NCI-H1105 (cell line): ENCODE measurements at regions not wholly inside any gene's neighbourhood (a gene's known extent, or its start where the extent isn't known, plus 50 kb on each side); places are given as distances from the start of the nearest gene placed in this dataset.
"Not testable (repeated sequence)": the region's sequence is repeated elsewhere in the genome, so short reads cannot be mapped to it uniquely, and the experiment has no call there.

Source experiments
- DNase-seq: peaks from one replicate; lab custom pipeline; 2025; lab: John Stamatoyannopoulos, UW

DNA sequence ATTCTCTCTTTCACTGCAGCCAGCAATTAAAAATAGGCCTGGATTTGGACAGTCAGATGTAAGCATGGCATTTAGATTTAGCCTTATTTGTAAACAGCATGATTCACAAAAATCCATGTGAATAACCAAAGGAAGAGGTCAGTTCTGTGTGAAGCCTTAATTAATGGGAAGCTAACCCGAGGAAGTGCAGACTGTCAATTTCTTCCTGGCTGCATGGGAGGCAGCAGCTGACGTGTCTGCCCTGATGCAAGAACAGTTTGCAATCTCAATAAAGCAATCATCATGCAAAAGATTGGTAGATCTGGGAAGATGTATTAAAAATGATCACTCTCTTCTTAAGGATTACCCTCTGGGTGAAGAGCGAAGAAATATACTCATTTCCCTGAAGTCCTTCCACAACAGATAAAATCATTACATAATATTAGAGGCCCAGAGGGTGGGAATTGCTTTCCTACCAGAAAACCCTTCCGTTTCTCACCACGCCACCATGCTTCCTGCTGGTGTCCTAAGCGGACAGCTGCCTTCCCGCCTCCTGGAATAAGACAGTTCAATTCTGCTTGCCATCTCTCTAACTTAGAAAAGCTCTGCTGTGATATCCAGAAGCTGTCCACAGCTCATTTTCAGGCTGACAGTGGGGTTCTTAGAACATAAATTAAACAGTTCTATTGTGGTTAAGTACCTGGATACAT, 526.7 kb upstream of the NRP1 start:
- DNase-seq = no peak

GRCh38 chr10:33860552-33860951, 526.1 kb upstream of the NRP1 start:
- no peak for DNase-seq

DNA sequence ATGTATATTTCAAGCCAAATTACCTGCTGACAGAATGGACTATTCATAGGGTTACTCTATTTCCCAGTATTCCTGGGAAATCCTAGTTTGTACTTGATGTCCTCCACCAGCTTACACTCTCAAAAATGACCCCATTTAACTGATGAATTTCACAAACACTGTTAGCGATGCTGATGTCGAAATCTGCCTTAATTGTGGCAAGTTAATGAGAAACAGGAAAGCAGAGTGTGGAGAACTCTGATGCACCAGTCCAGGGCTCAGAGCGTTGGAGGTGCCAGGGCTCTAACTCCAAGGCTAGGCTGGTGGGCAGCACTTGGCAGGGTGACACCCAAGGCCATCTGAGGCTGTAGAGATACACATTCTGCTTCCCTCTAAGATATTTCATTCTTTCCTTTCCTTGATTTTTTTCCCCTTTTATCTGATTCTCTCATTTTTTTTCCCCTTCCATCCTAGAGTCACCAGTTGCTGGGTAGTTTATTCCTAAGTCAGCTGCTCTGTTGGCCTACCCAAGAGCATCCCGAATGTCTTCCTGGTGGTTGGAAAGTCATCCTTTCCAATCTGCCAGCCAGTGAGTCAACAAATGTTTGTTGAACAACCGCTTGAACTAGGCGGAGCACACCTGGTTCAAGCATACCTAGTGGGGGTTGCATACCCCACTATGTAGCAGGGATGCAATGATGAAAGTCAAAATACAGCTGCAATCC, 525.0 kb upstream of the NRP1 start:
- DNase-seq = no peak

- DNase-seq = no peak
Observed at GRCh38 chr10:33858326-33858725, 523.9 kb upstream of the NRP1 start.

- not testable (repeated sequence) for DNase-seq
Observed at GRCh38 chr10:33853221-33853620, 518.8 kb upstream of the NRP1 start.

GRCh38 chr10:33843379-33843778, 508.9 kb upstream of the NRP1 start:
- no peak for DNase-seq

GRCh38 chr10:33841678-33842077, 507.2 kb upstream of the NRP1 start:
- no peak for DNase-seq

DNA sequence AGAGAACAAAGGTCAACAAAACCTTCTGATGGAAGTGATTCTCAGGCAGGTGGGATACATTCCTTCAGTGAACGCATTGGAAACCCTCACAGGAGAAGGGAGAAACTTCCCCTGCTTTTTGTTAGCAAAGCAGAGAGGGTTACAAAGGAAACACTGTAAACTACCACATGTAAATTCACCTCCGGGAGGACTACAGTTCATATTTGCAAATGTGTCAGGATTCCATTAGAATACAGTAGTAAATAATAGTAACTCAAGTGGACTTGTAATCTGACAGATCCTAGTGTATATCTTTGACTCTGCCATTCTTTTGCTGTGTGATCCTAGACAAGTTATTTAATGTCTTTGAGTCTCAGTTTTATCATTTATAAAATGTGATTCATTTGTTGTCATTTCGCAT, 504.3 kb upstream of the NRP1 start:
- no peak for DNase-seq

DNA sequence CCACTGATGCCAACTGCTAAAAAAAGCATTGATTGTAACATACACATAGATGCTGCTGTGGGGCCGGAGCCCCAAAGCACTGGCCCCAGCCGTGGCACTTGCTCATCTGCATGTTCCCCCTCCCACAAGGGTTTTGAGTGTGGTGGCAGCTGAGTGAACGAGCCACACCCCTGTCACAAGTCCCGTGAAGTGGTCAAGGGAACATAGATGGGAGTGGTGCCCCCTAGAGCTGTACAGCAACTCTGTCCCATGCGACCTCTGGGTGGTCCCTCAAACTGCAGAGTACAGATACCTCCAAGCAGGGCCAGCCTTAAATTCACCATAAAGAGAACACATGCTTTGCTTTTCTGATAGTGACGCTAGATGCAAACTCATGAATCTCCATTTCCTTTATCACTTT, 503.3 kb upstream of the NRP1 start:
- DNase-seq = no peak

- no peak for DNase-seq
Observed at GRCh38 chr10:33835556-33835955, 501.1 kb upstream of the NRP1 start.

DNA sequence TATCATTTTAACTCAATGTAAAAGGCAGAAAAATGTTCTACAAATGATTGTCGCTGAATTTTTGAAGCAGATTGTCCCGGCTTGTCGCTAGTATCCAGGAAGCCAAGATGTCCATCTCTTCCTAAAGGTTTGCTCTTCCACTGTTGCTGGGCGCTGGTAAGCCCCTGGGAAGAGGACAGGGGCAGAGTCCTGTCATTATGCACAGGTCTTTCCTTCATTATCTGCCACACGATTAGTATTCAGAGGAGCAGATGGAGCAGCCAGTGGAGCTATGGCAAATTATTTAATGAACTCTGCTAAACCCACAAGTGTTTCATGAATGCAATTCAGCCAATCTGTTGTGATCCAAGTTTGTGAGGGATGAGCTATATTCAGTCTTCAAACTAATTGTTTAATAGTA, 499.1 kb upstream of the NRP1 start:
- no peak for DNase-seq

- DNase-seq = no peak
Observed at GRCh38 chr10:33832124-33832787, 497.8 kb upstream of the NRP1 start.

DNA sequence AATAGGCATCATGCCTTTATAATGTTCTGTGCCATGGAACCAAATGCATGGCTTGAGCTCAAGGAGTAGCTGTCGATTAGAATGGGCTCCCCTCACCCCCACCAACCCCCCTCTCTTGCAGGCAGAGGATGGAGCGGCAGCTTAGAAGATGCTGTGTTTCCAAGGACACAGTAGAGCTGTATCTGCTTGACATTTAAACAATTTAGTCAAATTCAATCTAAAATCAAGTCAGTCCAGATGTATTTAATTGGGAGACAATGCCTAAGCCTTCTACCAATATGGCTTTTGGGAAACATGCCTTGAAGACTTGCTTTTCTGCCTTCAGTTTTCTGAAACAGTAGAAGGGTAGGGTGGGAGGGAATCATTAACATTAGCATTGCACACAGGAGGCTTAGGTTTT, 497.1 kb upstream of the NRP1 start:
- no peak for DNase-seq

GRCh38 chr10:33829899-33830298, 495.4 kb upstream of the NRP1 start:
- not testable (repeated sequence) for DNase-seq

DNA sequence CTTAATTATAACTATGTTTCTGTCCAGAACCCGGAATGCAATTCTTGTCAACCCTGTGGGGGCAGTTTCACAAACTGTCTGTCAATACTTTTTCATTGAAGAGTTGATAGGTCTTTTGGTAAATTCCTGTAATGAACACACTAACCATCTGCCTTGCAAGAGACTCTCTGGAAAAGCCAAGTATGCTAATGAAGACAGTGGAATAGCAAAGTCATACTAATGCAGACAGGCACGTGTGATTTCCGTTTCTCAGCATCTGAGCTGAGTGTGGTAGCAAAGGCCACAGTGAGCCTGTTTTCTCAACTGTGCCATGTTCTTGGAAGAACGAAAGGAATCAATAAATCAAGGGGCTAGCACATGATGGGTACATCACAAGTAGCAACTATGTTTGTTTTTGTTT, 494.1 kb upstream of the NRP1 start:
- no peak for DNase-seq

DNA sequence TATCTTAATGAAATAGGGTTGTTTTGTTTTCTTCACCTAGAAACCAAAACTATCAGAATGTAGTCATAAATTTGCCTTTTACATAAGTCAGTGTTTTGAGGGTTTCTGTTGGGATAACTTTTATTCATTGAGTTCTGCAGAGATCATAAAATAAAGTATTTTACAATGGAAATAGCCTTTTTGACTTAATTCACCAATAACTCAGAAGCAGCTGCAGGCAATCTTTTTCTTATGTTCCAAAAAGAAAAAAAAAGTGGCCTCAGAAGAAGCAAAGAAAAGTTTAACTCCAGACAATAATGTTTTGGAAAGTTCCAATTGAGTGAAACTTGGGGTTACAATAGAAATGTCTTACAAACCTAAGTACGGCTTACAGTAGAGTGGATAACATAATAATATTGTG, 491.7 kb upstream of the NRP1 start:
- DNase-seq = no peak

GRCh38 chr10:33822774-33823173, 488.3 kb upstream of the NRP1 start:
- DNase-seq = no peak

- no peak for DNase-seq
Observed at GRCh38 chr10:33820531-33820930, 486.1 kb upstream of the NRP1 start.

DNA sequence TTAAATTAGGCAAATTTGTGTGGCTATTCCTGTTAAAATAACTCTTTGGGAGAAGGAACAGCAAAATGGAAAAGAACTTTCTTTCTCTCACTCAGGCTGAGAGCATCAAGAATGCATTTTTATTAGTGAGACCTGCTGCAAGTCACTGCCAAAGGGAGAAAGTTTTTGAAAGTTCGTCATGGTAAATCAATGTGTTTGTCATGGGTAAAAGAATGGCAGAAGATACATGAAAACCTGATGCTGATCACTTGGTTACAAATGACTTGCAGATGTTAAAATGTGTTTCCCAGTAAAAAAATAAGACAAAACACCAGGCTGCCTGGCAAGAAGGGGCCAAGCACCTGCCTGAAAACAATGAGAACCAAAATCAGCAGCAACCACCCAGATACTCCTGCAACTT, 484.7 kb upstream of the NRP1 start:
- no peak for DNase-seq

- no peak for DNase-seq
Observed at GRCh38 chr10:33818343-33818742, 483.9 kb upstream of the NRP1 start.

GRCh38 chr10:33817605-33818004, 483.1 kb upstream of the NRP1 start:
- DNase-seq = no peak

GRCh38 chr10:33815776-33816175, 481.3 kb upstream of the NRP1 start:
- no peak for DNase-seq

- DNase-seq = no peak
Observed at GRCh38 chr10:33813871-33814270, 479.4 kb upstream of the NRP1 start.
